Stimulated activated CD8-positive, alpha-beta memory T cell treated with anti-CD3 and anti-CD28 coated beads, Interleukin-7, amount 100 ng/mL, for 4 hours (primary cell): ENCODE measurements at regions not wholly inside any gene's neighbourhood (a gene's known extent, or its start where the extent isn't known, plus 50 kb on each side); places are given as distances from the start of the nearest gene placed in this dataset.

Experiments used
- DNase-seq, 2 donors: peaks; one replicate each; pipeline ENCODE4 v3.0.0-alpha.2; 2020; ENCODE audit warnings: low read depth in 2 of 2

GRCh38 chr18:11322006-11322405 is 172.6 kb upstream of the PIEZO2 start:
- no peak for DNase-seq

- no peak for DNase-seq
Measured at GRCh38 chr18:11320986-11321385, 171.6 kb upstream of the PIEZO2 start.

- DNase-seq = no peak
Measured at GRCh38 chr18:11316546-11316945, 167.2 kb upstream of the PIEZO2 start.

- no peak for DNase-seq
Measured at GRCh38 chr18:11310476-11311086, 161.2 kb upstream of the PIEZO2 start.

- DNase-seq = no peak
Measured at GRCh38 chr18:11309172-11309571, 159.8 kb upstream of the PIEZO2 start.

GRCh38 chr18:11308499-11308898 is 159.1 kb upstream of the PIEZO2 start:
- DNase-seq = no peak

- no peak for DNase-seq
Measured at GRCh38 chr18:11307716-11308115, 158.3 kb upstream of the PIEZO2 start.

- no peak for DNase-seq
Measured at GRCh38 chr18:11305507-11305906, 156.1 kb upstream of the PIEZO2 start.

- no peak for DNase-seq
Measured at GRCh38 chr18:11304928-11305327, 155.6 kb upstream of the PIEZO2 start.

- DNase-seq = no peak
Measured at GRCh38 chr18:11296946-11297345, 147.6 kb upstream of the PIEZO2 start.

GRCh38 chr18:11293794-11294193 is 144.4 kb upstream of the PIEZO2 start:
- no peak for DNase-seq

- DNase-seq = no peak
Measured at GRCh38 chr18:11290786-11291185, 141.4 kb upstream of the PIEZO2 start.

GRCh38 chr18:11289248-11289647 is 139.9 kb upstream of the PIEZO2 start:
- DNase-seq = no peak

- DNase-seq = no peak
Measured at GRCh38 chr18:11288401-11288800, 139.0 kb upstream of the PIEZO2 start.

GRCh38 chr18:11286431-11286830 is 137.1 kb upstream of the PIEZO2 start:
- DNase-seq = no peak

GRCh38 chr18:11284811-11285210 is 135.4 kb upstream of the PIEZO2 start:
- no peak for DNase-seq

- no peak for DNase-seq
Measured at GRCh38 chr18:11284349-11284748, 135.0 kb upstream of the PIEZO2 start.

- no peak for DNase-seq
Measured at GRCh38 chr18:11283479-11284161, 134.3 kb upstream of the PIEZO2 start.

GRCh38 chr18:11279461-11279860 is 130.1 kb upstream of the PIEZO2 start:
- no peak for DNase-seq

- no peak for DNase-seq
Measured at GRCh38 chr18:11276678-11277077, 127.3 kb upstream of the PIEZO2 start.

GRCh38 chr18:11274144-11274794 is 124.9 kb upstream of the PIEZO2 start:
- DNase-seq = no peak

- no peak for DNase-seq
Measured at GRCh38 chr18:11272516-11272915, 123.1 kb upstream of the PIEZO2 start.

- no peak for DNase-seq
Measured at GRCh38 chr18:11271954-11272353, 122.6 kb upstream of the PIEZO2 start.
